ENCODE measurements at regions not wholly inside any gene's neighbourhood (a gene's known extent, or its start where the extent isn't known, plus 50 kb on each side); places are given as distances from the start of the nearest gene placed in this dataset.

DNA sequence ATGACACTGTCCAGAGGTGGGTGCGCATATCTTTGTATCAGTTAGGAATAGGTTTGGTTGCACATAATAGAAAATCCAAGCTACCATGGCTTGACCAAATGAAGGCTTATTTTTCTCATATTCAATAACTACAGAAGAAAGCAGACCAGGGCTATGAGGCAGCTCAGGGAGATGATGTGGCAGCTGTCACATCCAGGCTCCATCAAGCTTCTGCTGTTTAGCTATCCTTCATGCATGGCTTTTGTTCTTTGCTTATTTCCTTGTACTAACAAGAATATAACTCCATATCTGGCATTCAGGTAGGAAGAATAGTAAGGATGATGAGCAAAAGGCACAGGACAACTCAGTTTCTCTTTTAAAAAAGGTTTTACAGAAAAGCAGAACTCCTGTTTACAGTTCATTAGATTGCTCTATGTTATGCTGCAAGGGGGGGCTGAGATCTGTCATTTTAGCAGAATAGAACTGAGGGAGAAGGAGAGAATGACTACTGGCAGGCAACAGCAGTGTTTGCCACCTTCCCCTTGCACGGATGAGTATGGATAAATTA, 336.1 kb downstream of the MLLT3 start:
- Mint-ChIP-seq H3K36me3 (ENCODE audit: insufficient read depth, unreplicated experiment) (no peaks in the 10 kb centered on the region), H3K27me3 (ENCODE audit: insufficient read depth, unreplicated experiment) (no peaks in the 10 kb centered on the region), H3K9me3 (ENCODE audit: unreplicated experiment) (peaks cover 6% of the 10 kb centered on the region), H3K4me1 (ENCODE audit: insufficient read depth, unreplicated experiment) (no peaks in the 10 kb centered on the region), H3K4me3 (ENCODE audit: unreplicated experiment) (no peak overlapping the region), H3K27ac (ENCODE audit: low read depth, unreplicated experiment) (no peak overlapping the region)
- intact Hi-C loops (cut with micrococcal nuclease) = no loop called here
- ChIA-PET CTCF (no interaction called here), POLR2A (no interaction called here)
- DNase-seq (ENCODE audit: unreplicated experiment) = no peak
- no TSS peak for BruUV-seq (replicated peaks)
- TF ChIP-seq, protein P1, sequence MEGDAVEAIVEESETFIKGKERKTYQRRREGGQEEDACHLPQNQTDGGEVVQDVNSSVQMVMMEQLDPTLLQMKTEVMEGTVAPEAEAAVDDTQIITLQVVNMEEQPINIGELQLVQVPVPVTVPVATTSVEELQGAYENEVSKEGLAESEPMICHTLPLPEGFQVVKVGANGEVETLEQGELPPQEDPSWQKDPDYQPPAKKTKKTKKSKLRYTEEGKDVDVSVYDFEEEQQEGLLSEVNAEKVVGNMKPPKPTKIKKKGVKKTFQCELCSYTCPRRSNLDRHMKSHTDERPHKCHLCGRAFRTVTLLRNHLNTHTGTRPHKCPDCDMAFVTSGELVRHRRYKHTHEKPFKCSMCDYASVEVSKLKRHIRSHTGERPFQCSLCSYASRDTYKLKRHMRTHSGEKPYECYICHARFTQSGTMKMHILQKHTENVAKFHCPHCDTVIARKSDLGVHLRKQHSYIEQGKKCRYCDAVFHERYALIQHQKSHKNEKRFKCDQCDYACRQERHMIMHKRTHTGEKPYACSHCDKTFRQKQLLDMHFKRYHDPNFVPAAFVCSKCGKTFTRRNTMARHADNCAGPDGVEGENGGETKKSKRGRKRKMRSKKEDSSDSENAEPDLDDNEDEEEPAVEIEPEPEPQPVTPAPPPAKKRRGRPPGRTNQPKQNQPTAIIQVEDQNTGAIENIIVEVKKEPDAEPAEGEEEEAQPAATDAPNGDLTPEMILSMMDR (IDR thresholded peaks at IDR 0.05; ENCODE audit: unreplicated experiment) = no peak

DNA sequence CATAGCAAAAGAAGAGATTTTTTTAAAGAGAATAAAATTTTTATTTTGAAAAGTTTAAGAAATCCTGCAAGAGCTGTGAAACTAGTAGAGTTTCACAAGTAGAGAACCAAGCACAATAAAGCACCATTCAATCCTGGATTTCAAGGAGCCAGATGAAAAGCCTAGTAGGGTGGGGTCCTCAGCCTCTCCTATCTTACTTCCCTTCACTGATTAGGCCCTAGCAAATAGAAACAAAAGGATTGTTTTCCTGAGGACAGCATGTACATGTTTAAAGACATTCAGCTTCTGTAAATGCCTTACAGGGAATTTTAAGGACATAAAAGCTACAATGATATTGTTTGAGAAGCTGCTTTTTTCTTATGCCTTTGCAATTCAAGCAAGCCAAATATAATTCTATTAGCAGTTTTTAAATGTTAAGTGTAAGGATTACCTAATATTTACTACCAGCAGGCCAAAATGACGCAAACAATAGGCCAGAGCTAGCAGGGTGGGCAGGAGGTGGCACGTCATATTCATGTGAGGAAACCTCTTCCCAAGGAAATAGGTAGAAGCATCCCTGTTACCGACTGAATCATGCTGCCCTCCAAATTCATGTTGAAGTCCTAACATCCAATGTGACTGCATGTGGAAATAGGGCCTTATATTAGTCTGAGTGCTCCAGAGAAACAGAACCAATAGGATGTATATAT, 337.6 kb downstream of the MLLT3 start:
- H3K36me3 Mint-ChIP-seq (ENCODE audit: insufficient read depth, unreplicated experiment) = no peaks in the 10 kb centered on the region
- no peaks in the 10 kb centered on the region for H3K27me3 Mint-ChIP-seq (ENCODE audit: insufficient read depth, unreplicated experiment)
- H3K27ac Mint-ChIP-seq (ENCODE audit: low read depth, unreplicated experiment) = no peak overlapping the region
- TF ChIP-seq, protein P1 (IDR thresholded peaks at IDR 0.05; ENCODE audit: unreplicated experiment) = no peak
- H3K4me1 Mint-ChIP-seq (ENCODE audit: insufficient read depth, unreplicated experiment) = no peaks in the 10 kb centered on the region
- no peak overlapping the region for H3K4me3 Mint-ChIP-seq (ENCODE audit: unreplicated experiment)
- ChIA-PET POLR2A (no interaction called here), CTCF (interaction anchor here (0.7 to 0.9 kb wide), 2 partner anchors 49 to 358 kb away, joined by 3 read pairs; no protein-coding TSS in a partner anchor)
- no peaks in the 10 kb centered on the region for H3K9me3 Mint-ChIP-seq (ENCODE audit: unreplicated experiment)
- intact Hi-C loops (cut with micrococcal nuclease) = no loop called here
- no TSS peak for BruUV-seq (replicated peaks)
- no peak for DNase-seq (ENCODE audit: unreplicated experiment)

DNA sequence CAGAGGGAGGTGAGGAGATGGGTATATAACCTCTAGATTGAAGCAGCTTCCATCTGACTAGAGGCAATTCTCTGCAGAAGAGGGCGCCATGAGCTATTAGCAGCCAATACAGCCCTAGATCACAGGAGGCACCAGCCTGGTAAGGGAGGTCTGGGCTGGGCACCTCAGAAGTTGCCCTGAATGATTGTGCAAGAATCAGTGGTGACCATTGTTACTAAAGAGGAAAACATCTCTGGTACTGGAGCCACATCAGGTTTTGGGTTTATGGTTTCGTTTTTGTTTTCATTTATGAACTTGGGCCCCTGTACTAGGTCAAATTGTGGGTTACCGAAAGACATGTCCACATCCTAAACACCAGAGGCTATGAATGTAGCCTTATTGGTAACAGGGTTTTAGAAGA, 342.0 kb downstream of the MLLT3 start:
- Mint-ChIP-seq H3K36me3 (ENCODE audit: insufficient read depth, unreplicated experiment) (no peaks in the 10 kb centered on the region), H3K4me1 (ENCODE audit: insufficient read depth, unreplicated experiment) (no peaks in the 10 kb centered on the region), H3K27ac (ENCODE audit: low read depth, unreplicated experiment) (no peak overlapping the region), H3K9me3 (ENCODE audit: unreplicated experiment) (peaks cover 10% of the 10 kb centered on the region), H3K4me3 (ENCODE audit: unreplicated experiment) (no peak overlapping the region), H3K27me3 (ENCODE audit: insufficient read depth, unreplicated experiment) (no peaks in the 10 kb centered on the region)
- TF ChIP-seq, protein P1 (IDR thresholded peaks at IDR 0.05; ENCODE audit: unreplicated experiment) = no peak
- no peak for DNase-seq (ENCODE audit: unreplicated experiment)
- CTCF ChIA-PET = no interaction called here
- POLR2A ChIA-PET = no interaction called here
- no TSS peak for BruUV-seq (replicated peaks)
- intact Hi-C loops (cut with micrococcal nuclease) = no loop called here

DNA sequence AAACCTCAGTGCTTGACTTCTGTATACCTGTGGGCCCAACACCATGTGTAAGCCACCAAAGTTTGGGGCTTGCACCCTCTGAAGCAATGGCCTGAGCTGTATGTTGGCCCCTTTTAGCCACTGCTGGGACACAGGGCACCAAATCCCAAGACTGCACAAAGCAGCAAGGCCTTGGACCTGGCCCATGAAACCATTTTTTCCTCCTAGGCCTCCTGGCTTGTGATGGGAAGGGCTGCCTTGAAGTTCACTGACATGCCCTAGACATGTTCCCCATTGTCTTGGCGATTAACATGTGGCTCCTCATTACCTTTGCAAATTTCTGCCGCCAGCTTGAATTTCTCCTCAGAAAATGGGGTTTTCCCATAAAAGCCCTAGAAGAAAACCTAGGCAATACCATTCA, 345.5 kb downstream of the MLLT3 start:
- intact Hi-C loops (cut with micrococcal nuclease) = no loop called here
- DNase-seq (ENCODE audit: unreplicated experiment) = no peak
- Mint-ChIP-seq H3K4me3 (ENCODE audit: unreplicated experiment) (no peak overlapping the region), H3K36me3 (ENCODE audit: insufficient read depth, unreplicated experiment) (no peaks in the 10 kb centered on the region), H3K9me3 (ENCODE audit: unreplicated experiment) (peaks cover 10% of the 10 kb centered on the region), H3K27me3 (ENCODE audit: insufficient read depth, unreplicated experiment) (no peaks in the 10 kb centered on the region), H3K27ac (ENCODE audit: low read depth, unreplicated experiment) (no peak overlapping the region), H3K4me1 (ENCODE audit: insufficient read depth, unreplicated experiment) (no peaks in the 10 kb centered on the region)
- POLR2A ChIA-PET = no interaction called here
- TF ChIP-seq, protein P1 (IDR thresholded peaks at IDR 0.05; ENCODE audit: unreplicated experiment) = no peak
- BruUV-seq (replicated peaks) = no TSS peak
- CTCF ChIA-PET = no interaction called here

All from MCF 10A (cell line).